ENCODE measurements at regions not wholly inside any gene's neighbourhood (a gene's known extent, or its start where the extent isn't known, plus 50 kb on each side); places are given as distances from the start of the nearest gene placed in this dataset.

- no peak for DNase-seq (ENCODE audit: low read depth)
Measured at GRCh38 chr2:208545403-208546042, 138.9 kb downstream of the PTH2R start.

GRCh38 chr2:208546107-208546506 is 139.5 kb downstream of the PTH2R start:
- no peak for DNase-seq (ENCODE audit: low read depth)

GRCh38 chr2:208546860-208547650 is 140.5 kb downstream of the PTH2R start:
- no peak for DNase-seq (ENCODE audit: low read depth)

GRCh38 chr2:208548700-208549099 is 142.1 kb downstream of the PTH2R start:
- no peak for DNase-seq (ENCODE audit: low read depth)

- DNase-seq (ENCODE audit: low read depth): no peak
Measured at GRCh38 chr2:208549546-208550158, 143.1 kb downstream of the PTH2R start.

GRCh38 chr2:208552943-208553342 is 146.4 kb downstream of the PTH2R start:
- DNase-seq (ENCODE audit: low read depth): no peak

GRCh38 chr2:208556983-208557484 is 150.4 kb downstream of the PTH2R start:
- DNase-seq (ENCODE audit: low read depth): no peak

- DNase-seq (ENCODE audit: low read depth): no peak
Measured at GRCh38 chr2:208565690-208566416, 159.3 kb downstream of the PTH2R start.

- no peak for DNase-seq (ENCODE audit: low read depth)
Measured at GRCh38 chr2:208568203-208568602, 161.6 kb downstream of the PTH2R start.

- DNase-seq (ENCODE audit: low read depth): no peak
Measured at GRCh38 chr2:208570066-208570465, 163.5 kb downstream of the PTH2R start.

- DNase-seq (ENCODE audit: low read depth): no peak
Measured at GRCh38 chr2:208570851-208571763, 164.5 kb downstream of the PTH2R start.

GRCh38 chr2:208571764-208572131 is 165.2 kb downstream of the PTH2R start:
- DNase-seq (ENCODE audit: low read depth): no peak

GRCh38 chr2:208573569-208573968 is 167.0 kb downstream of the PTH2R start:
- no peak for DNase-seq (ENCODE audit: low read depth)

GRCh38 chr2:208579678-208580077 is 173.1 kb downstream of the PTH2R start:
- DNase-seq (ENCODE audit: low read depth): no peak

GRCh38 chr2:208584378-208584985 is 177.9 kb downstream of the PTH2R start:
- DNase-seq (ENCODE audit: low read depth): no peak

GRCh38 chr2:208586516-208586915 is 179.9 kb downstream of the PTH2R start:
- no peak for DNase-seq (ENCODE audit: low read depth)

- no peak for DNase-seq (ENCODE audit: low read depth)
Measured at GRCh38 chr2:208594642-208595385, 188.2 kb downstream of the PTH2R start.

- no peak for DNase-seq (ENCODE audit: low read depth)
Measured at GRCh38 chr2:208595386-208596275, 189.0 kb downstream of the PTH2R start.

GRCh38 chr2:208607694-208608093 is 201.1 kb downstream of the PTH2R start:
- DNase-seq (ENCODE audit: low read depth): no peak
